ENCODE measurements at regions not wholly inside any gene's neighbourhood (a gene's known extent, or its start where the extent isn't known, plus 50 kb on each side); places are given as distances from the start of the nearest gene placed in this dataset.

- DNase-seq: no peak
These were observed 259.0 kb upstream of the OPRM1 start for GRCh38 chr6:153780011-153780410.

- DNase-seq: no peak
These were observed 260.8 kb upstream of the OPRM1 start for GRCh38 chr6:153778216-153778615.

GRCh38 chr6:153771577-153771976, 267.5 kb upstream of the OPRM1 start:
- no peak for DNase-seq

- no peak for DNase-seq
These were observed 271.9 kb upstream of the OPRM1 start for GRCh38 chr6:153767127-153767526.

- DNase-seq: no peak
These were observed 280.5 kb upstream of the OPRM1 start for GRCh38 chr6:153758516-153758915.

GRCh38 chr6:153735761-153736160, 303.3 kb upstream of the OPRM1 start:
- DNase-seq: no peak

- no peak for DNase-seq
These were observed 309.9 kb upstream of the OPRM1 start for GRCh38 chr6:153729189-153729588.

- no peak for DNase-seq
These were observed 311.2 kb upstream of the OPRM1 start for GRCh38 chr6:153727885-153728284.

- DNase-seq: no peak
These were observed 313.6 kb upstream of the OPRM1 start for GRCh38 chr6:153725456-153725855.

- no peak for DNase-seq
These were observed 318.3 kb upstream of the OPRM1 start for GRCh38 chr6:153720732-153721131.

GRCh38 chr6:153705429-153705828, 333.6 kb upstream of the OPRM1 start:
- no peak for DNase-seq

GRCh38 chr6:153702671-153703070, 336.4 kb upstream of the OPRM1 start:
- no peak for DNase-seq

- DNase-seq: no peak
These were observed 340.4 kb upstream of the OPRM1 start for GRCh38 chr6:153698637-153699036.

GRCh38 chr6:153698001-153698400, 341.0 kb upstream of the OPRM1 start:
- DNase-seq: no peak

GRCh38 chr6:153677522-153677921, 361.5 kb upstream of the OPRM1 start:
- DNase-seq: no peak

GRCh38 chr6:153673750-153674149, 365.3 kb upstream of the OPRM1 start:
- DNase-seq: no peak

- no peak for DNase-seq
These were observed 365.8 kb upstream of the OPRM1 start for GRCh38 chr6:153673225-153673624.

- DNase-seq: no peak
These were observed 368.5 kb upstream of the OPRM1 start for GRCh38 chr6:153670403-153671026.

GRCh38 chr6:153668758-153669157, 370.3 kb upstream of the OPRM1 start:
- no peak for DNase-seq

GRCh38 chr6:153662982-153663381, 376.1 kb upstream of the OPRM1 start:
- no peak for DNase-seq

GRCh38 chr6:153645326-153645725, 393.7 kb upstream of the OPRM1 start:
- DNase-seq: no peak

- DNase-seq: no peak
These were observed 395.0 kb upstream of the OPRM1 start for GRCh38 chr6:153644000-153644399.

GRCh38 chr6:153634416-153634815, 404.6 kb upstream of the OPRM1 start:
- no peak for DNase-seq

GRCh38 chr6:153625089-153625488, 414.0 kb upstream of the OPRM1 start:
- DNase-seq: no peak

- DNase-seq: no peak
These were observed 414.5 kb upstream of the OPRM1 start for GRCh38 chr6:153624528-153624927.

GRCh38 chr6:153623496-153623895, 415.5 kb upstream of the OPRM1 start:
- no peak for DNase-seq
